ENCODE measurements at regions not wholly inside any gene's neighbourhood (a gene's known extent, or its start where the extent isn't known, plus 50 kb on each side); places are given as distances from the start of the nearest gene placed in this dataset.

GRCh38 chr18:5630057-5630899 lies 86.5 kb upstream of the EPB41L3 start:
- no peak overlapping the region for H3K27ac ChIP-seq (ENCODE audit: poor library complexity, severe bottlenecking)
- ATAC-seq (ENCODE audit: low read depth) (peak; percentile 81), DNase-seq (ENCODE audit: low spot score) (no peak)
- peaks cover 71% of the 10 kb centered on the region for H3K27me3 ChIP-seq (ENCODE audit: insufficient read depth, poor library complexity, severe bottlenecking)
- no peaks in the 10 kb centered on the region for H3K9me3 ChIP-seq (ENCODE audit: severe bottlenecking)
- H3K4me3 ChIP-seq (ENCODE audit: severe bottlenecking), result no peak overlapping the region
- no peak for TF ChIP-seq CTCF (IDR thresholded peaks at IDR 0.05; ENCODE audit: poor library complexity, severe bottlenecking)
- no peaks in the 10 kb centered on the region for H3K36me3 ChIP-seq (ENCODE audit: low read depth)
- no peaks in the 10 kb centered on the region for H3K4me1 ChIP-seq (ENCODE audit: insufficient read depth, poor library complexity, severe bottlenecking)

- ATAC-seq (ENCODE audit: low read depth) (no peak), DNase-seq (ENCODE audit: low spot score) (no peak)
- H3K27ac ChIP-seq (ENCODE audit: poor library complexity, severe bottlenecking), result no peak overlapping the region
- no peaks in the 10 kb centered on the region for H3K36me3 ChIP-seq (ENCODE audit: low read depth)
- no peaks in the 10 kb centered on the region for H3K9me3 ChIP-seq (ENCODE audit: severe bottlenecking)
- peak overlapping the region; percentile 29 for H3K4me3 ChIP-seq (ENCODE audit: severe bottlenecking)
- no peaks in the 10 kb centered on the region for H3K4me1 ChIP-seq (ENCODE audit: insufficient read depth, poor library complexity, severe bottlenecking)
- TF ChIP-seq CTCF (IDR thresholded peaks at IDR 0.05; ENCODE audit: poor library complexity, severe bottlenecking), result no peak
- peaks cover 75% of the 10 kb centered on the region for H3K27me3 ChIP-seq (ENCODE audit: insufficient read depth, poor library complexity, severe bottlenecking)
Observed at GRCh38 chr18:5628512-5629255, 84.9 kb upstream of the EPB41L3 start.

- DNase-seq (ENCODE audit: low spot score) (no peak), ATAC-seq (ENCODE audit: low read depth) (no peak)
- TF ChIP-seq CTCF (IDR thresholded peaks at IDR 0.05; ENCODE audit: poor library complexity, severe bottlenecking), result no peak
- Histone ChIP-seq H3K4me3 (ENCODE audit: severe bottlenecking) (peak overlapping the region; percentile 29), H3K9me3 (ENCODE audit: severe bottlenecking) (no peaks in the 10 kb centered on the region), H3K4me1 (ENCODE audit: insufficient read depth, poor library complexity, severe bottlenecking) (no peaks in the 10 kb centered on the region), H3K27ac (ENCODE audit: poor library complexity, severe bottlenecking) (no peak overlapping the region), H3K27me3 (ENCODE audit: insufficient read depth, poor library complexity, severe bottlenecking) (peaks cover 75% of the 10 kb centered on the region), H3K36me3 (ENCODE audit: low read depth) (no peaks in the 10 kb centered on the region)
Observed at GRCh38 chr18:5627776-5628511, 84.1 kb upstream of the EPB41L3 start.

GRCh38 chr18:5626130-5626880 lies 82.5 kb upstream of the EPB41L3 start:
- no peaks in the 10 kb centered on the region for H3K4me1 ChIP-seq (ENCODE audit: insufficient read depth, poor library complexity, severe bottlenecking)
- no peak for DNase-seq (ENCODE audit: low spot score)
- no peak overlapping the region for H3K4me3 ChIP-seq (ENCODE audit: severe bottlenecking)
- TF ChIP-seq CTCF (IDR thresholded peaks at IDR 0.05; ENCODE audit: poor library complexity, severe bottlenecking), result no peak
- no peaks in the 10 kb centered on the region for H3K36me3 ChIP-seq (ENCODE audit: low read depth)
- no peak for ATAC-seq (ENCODE audit: low read depth)
- H3K27ac ChIP-seq (ENCODE audit: poor library complexity, severe bottlenecking), result no peak overlapping the region
- H3K27me3 ChIP-seq (ENCODE audit: insufficient read depth, poor library complexity, severe bottlenecking), result peaks cover 61% of the 10 kb centered on the region
- no peaks in the 10 kb centered on the region for H3K9me3 ChIP-seq (ENCODE audit: severe bottlenecking)

All from RWPE2 (cell line).